Astrocyte (in vitro differentiated cells and primary cell): ENCODE measurements at regions not wholly inside any gene's neighbourhood (a gene's known extent, or its start where the extent isn't known, plus 50 kb on each side); places are given as distances from the start of the nearest gene placed in this dataset.

Experiments
- DNase-seq: peaks from one replicate; pipeline ENCODE4 v3.0.0-alpha.2; 2010; ENCODE audit warnings: low read depth
- FAIRE-seq: peaks from 2 replicates; lab custom pipeline; 2011; peaks lifted over from hg19 to GRCh38; lab: Jason Lieb, UNC
- H2AFZ ChIP-seq: 2 replicates; pipeline ENCODE4 v1.6.0; 2012; ENCODE audit warnings: low read depth, low read length, inconsistent platforms
- H3K27ac ChIP-seq: 2 replicates; pipeline ENCODE4 v1.5.1; 2011; ENCODE audit warnings: low read depth, low read length, inconsistent platforms
- H3K27me3 ChIP-seq: 2 replicates; pipeline ENCODE4 v1.6.0; 2011; ENCODE audit warnings: low read length, inconsistent platforms; ENCODE audit not compliant: insufficient read depth
- H3K36me3 ChIP-seq: 2 replicates; pipeline ENCODE4 v1.5.1; 2011; ENCODE audit warnings: low read length, inconsistent platforms; ENCODE audit not compliant: insufficient read depth
- H3K4me1 ChIP-seq: 2 replicates; pipeline ENCODE4 v1.5.1; 2011; ENCODE audit warnings: low read length, inconsistent platforms; ENCODE audit not compliant: insufficient read depth
- H3K4me2 ChIP-seq: 2 replicates; pipeline ENCODE4 v1.6.0; 2012; ENCODE audit warnings: low read length, inconsistent platforms
- H3K4me3 ChIP-seq: 2 replicates; pipeline ENCODE4 v1.5.1; 2011; ENCODE audit warnings: low read depth, mild to moderate bottlenecking, low read length, inconsistent platforms; ENCODE audit not compliant: insufficient read depth
- H3K79me2 ChIP-seq: 2 replicates; pipeline ENCODE4 v1.6.0; 2012; ENCODE audit warnings: mild to moderate bottlenecking, low read length, inconsistent platforms; ENCODE audit not compliant: insufficient read depth
- H3K9ac ChIP-seq: 2 replicates; pipeline ENCODE4 v1.6.0; 2012; ENCODE audit warnings: mild to moderate bottlenecking, low read length, inconsistent platforms
- H3K9me3 ChIP-seq: 2 replicates; pipeline ENCODE4 v1.5.1; 2012; ENCODE audit warnings: low read depth, mild to moderate bottlenecking, low read length, inconsistent platforms; ENCODE audit not compliant: insufficient read depth
- H4K20me1 ChIP-seq: 2 replicates; pipeline ENCODE4 v1.6.0; 2012; ENCODE audit warnings: low read length, inconsistent platforms; ENCODE audit not compliant: insufficient read depth
- H3K27ac Mint-ChIP-seq: one replicate; pipeline ENCODE4 v1.8.0; 2021; ENCODE audit warnings: mild to moderate bottlenecking, mixed read lengths; ENCODE audit not compliant: unreplicated experiment
- H3K27me3 Mint-ChIP-seq: one replicate; pipeline ENCODE4 v1.8.0; 2021; ENCODE audit warnings: low read depth, mixed read lengths; ENCODE audit not compliant: unreplicated experiment
- H3K36me3 Mint-ChIP-seq: one replicate; pipeline ENCODE4 v1.8.0; 2021; ENCODE audit warnings: low read depth, mixed read lengths; ENCODE audit not compliant: unreplicated experiment
- H3K4me1 Mint-ChIP-seq: one replicate; pipeline ENCODE4 v1.8.0; 2021; ENCODE audit warnings: low read depth, mixed read lengths; ENCODE audit not compliant: unreplicated experiment
- H3K4me3 Mint-ChIP-seq: one replicate; pipeline ENCODE4 v1.8.0; 2021; ENCODE audit warnings: mild to moderate bottlenecking, moderate library complexity, mixed read lengths; ENCODE audit not compliant: unreplicated experiment
- H3K9me3 Mint-ChIP-seq: one replicate; pipeline ENCODE4 v1.8.0; 2021; ENCODE audit warnings: mild to moderate bottlenecking, mixed read lengths; ENCODE audit not compliant: unreplicated experiment
- EZH2 ChIP-seq: IDR thresholded peaks from 2 replicates; pipeline ENCODE4 v1.6.1; 2012; ENCODE audit warnings: mild to moderate bottlenecking, low read length, inconsistent platforms; ENCODE audit not compliant: insufficient read depth
- TF ChIP-seq, protein P1 (sequence below): IDR thresholded peaks from 2 replicates; pipeline ENCODE4 v1.5.1; 2011; ENCODE audit warnings: low read depth, mild to moderate bottlenecking, inconsistent platforms, low read length, moderate library complexity; ENCODE audit not compliant: insufficient read depth

DNA sequence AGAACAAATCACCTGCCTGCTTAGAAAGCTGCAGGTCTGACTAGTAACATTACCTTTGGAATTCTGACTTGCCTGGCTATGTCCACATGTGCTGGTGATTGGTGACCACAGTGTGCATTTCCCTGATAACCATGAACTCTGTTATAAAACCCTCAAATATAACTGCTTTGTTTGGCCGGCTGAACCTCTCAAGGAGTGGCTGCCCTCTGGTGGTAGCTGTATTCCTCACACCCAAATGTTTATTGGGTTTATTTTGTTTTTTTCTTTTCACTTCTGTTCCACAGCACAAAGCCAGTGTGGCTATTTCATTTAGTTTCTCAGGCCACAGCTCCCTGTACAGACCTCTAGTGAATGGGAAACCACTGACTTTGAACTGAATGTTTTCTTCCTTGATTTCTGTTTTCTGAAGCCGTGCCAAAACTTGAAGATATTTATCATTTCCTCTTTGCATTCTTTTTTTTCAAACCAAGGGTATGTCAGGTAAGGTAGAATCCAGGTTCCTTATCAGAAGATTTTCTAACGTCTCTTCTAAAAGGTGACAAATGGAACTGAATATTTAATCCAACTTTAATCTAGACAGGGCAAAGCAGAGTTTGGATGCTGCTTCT lies 549.0 kb upstream of the VRK2 start:
- no peak for FAIRE-seq

DNA sequence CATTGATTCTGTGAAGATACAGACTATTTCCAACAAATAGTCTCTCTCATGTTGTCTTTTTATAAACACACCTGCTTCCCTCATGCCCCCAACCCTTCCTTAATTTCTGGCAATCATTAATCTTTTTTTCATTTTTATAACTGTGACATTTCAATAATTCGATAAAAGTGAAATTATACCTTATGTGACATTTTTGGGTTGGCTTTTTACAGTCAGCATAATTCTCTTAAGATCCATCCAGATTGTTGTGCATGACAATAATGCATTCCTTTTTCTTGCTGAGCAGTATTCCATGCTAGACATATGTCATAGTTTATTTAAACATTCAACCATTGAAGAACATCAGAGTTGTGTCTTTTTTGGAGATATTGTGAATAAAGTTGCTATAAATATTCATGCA lies 541.8 kb upstream of the VRK2 start:
- H3K4me2 ChIP-seq: no peak overlapping the region
- Mint-ChIP-seq H3K4me1 (no peaks in the 10 kb centered on the region), H3K36me3 (no peaks in the 10 kb centered on the region), H3K27ac (no peak overlapping the region), H3K27me3 (no peaks in the 10 kb centered on the region), H3K9me3 (no peaks in the 10 kb centered on the region), H3K4me3 (no peak overlapping the region)
- no peak overlapping the region for H3K4me3 ChIP-seq
- no peak overlapping the region for H3K9ac ChIP-seq
- no peak overlapping the region for H2AFZ ChIP-seq
- H3K27ac ChIP-seq: no peak overlapping the region
- no peaks in the 10 kb centered on the region for H3K27me3 ChIP-seq
- TF ChIP-seq, protein P1, sequence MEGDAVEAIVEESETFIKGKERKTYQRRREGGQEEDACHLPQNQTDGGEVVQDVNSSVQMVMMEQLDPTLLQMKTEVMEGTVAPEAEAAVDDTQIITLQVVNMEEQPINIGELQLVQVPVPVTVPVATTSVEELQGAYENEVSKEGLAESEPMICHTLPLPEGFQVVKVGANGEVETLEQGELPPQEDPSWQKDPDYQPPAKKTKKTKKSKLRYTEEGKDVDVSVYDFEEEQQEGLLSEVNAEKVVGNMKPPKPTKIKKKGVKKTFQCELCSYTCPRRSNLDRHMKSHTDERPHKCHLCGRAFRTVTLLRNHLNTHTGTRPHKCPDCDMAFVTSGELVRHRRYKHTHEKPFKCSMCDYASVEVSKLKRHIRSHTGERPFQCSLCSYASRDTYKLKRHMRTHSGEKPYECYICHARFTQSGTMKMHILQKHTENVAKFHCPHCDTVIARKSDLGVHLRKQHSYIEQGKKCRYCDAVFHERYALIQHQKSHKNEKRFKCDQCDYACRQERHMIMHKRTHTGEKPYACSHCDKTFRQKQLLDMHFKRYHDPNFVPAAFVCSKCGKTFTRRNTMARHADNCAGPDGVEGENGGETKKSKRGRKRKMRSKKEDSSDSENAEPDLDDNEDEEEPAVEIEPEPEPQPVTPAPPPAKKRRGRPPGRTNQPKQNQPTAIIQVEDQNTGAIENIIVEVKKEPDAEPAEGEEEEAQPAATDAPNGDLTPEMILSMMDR: no peak
- no peak for TF ChIP-seq EZH2
- H4K20me1 ChIP-seq: no peaks in the 10 kb centered on the region
- FAIRE-seq (no peak), DNase-seq (no peak)
- H3K79me2 ChIP-seq: no peaks in the 10 kb centered on the region
- no peaks in the 10 kb centered on the region for H3K4me1 ChIP-seq
- no peaks in the 10 kb centered on the region for H3K9me3 ChIP-seq
- H3K36me3 ChIP-seq: no peaks in the 10 kb centered on the region

More for the DNA sequence above, 549.0 kb upstream of the VRK2 start:
- DNase-seq: peak; percentile 32
- Histone ChIP-seq H3K9ac (no peak overlapping the region), H3K27ac (no peak overlapping the region), H3K4me2 (no peak overlapping the region), H3K79me2 (no peaks in the 10 kb centered on the region), H3K4me1 (no peaks in the 10 kb centered on the region), H3K36me3 (no peaks in the 10 kb centered on the region), H3K4me3 (no peak overlapping the region), H3K9me3 (no peaks in the 10 kb centered on the region), H3K27me3 (no peaks in the 10 kb centered on the region), H4K20me1 (no peaks in the 10 kb centered on the region), H2AFZ (no peak overlapping the region)
- Mint-ChIP-seq H3K27me3 (no peaks in the 10 kb centered on the region), H3K27ac (no peak overlapping the region), H3K36me3 (no peaks in the 10 kb centered on the region), H3K9me3 (peaks cover 3% of the 10 kb centered on the region), H3K4me1 (peaks cover 7% of the 10 kb centered on the region), H3K4me3 (no peak overlapping the region)
- TF ChIP-seq, protein P1: peak; percentile 88
- no peak for TF ChIP-seq EZH2

DNA sequence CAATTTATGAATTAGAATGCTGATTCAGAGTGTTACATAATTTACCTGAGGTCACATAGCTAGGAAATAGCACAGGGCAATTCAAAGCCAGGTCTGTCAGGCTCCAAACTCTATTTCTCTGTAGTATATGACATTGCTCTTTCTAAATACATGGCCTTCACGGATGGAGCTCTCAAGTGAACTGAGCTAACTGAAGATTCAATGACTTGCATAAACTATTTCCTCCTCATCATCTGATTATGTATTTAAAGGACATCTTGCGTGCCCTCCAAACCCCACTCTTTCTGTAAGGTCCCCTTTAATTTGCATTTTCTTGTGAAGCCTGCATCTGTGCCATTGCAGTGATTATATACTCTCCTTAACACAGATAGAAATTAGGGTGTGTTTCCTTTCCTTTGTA lies 537.4 kb upstream of the VRK2 start:
- H3K4me1 ChIP-seq: no peaks in the 10 kb centered on the region
- H3K4me2 ChIP-seq: no peak overlapping the region
- H3K79me2 ChIP-seq: no peaks in the 10 kb centered on the region
- no peaks in the 10 kb centered on the region for H3K9me3 Mint-ChIP-seq
- no peaks in the 10 kb centered on the region for H3K4me1 Mint-ChIP-seq
- no peak for FAIRE-seq
- H3K36me3 ChIP-seq: no peaks in the 10 kb centered on the region
- TF ChIP-seq, protein P1: no peak
- TF ChIP-seq EZH2: no peak
- H3K27ac Mint-ChIP-seq: no peak overlapping the region
- H2AFZ ChIP-seq: no peak overlapping the region
- no peak overlapping the region for H3K4me3 ChIP-seq
- H3K27me3 ChIP-seq: no peaks in the 10 kb centered on the region
- no peak overlapping the region for H3K4me3 Mint-ChIP-seq
- no peak for DNase-seq
- H3K27me3 Mint-ChIP-seq: no peaks in the 10 kb centered on the region
- H3K27ac ChIP-seq: no peak overlapping the region
- no peaks in the 10 kb centered on the region for H4K20me1 ChIP-seq
- no peaks in the 10 kb centered on the region for H3K36me3 Mint-ChIP-seq
- no peaks in the 10 kb centered on the region for H3K9me3 ChIP-seq
- H3K9ac ChIP-seq: no peak overlapping the region
